Iris pigment epithelial cell (primary cell): ENCODE measurements at regions not wholly inside any gene's neighbourhood (a gene's known extent, or its start where the extent isn't known, plus 50 kb on each side); places are given as distances from the start of the nearest gene placed in this dataset.

ENCODE experiments used
- DNase-seq: peaks from one replicate; pipeline ENCODE4 v3.0.0-alpha.2; 2011; ENCODE audit warnings: low read depth

- DNase-seq: peak; percentile 35
These were observed 52.5 kb upstream of the RBM19 start for GRCh38 chr12:114018669-114019068.
